TTC549 (cell line): ENCODE measurements at regions not wholly inside any gene's neighbourhood (a gene's known extent, or its start where the extent isn't known, plus 50 kb on each side); places are given as distances from the start of the nearest gene placed in this dataset.

ENCODE experiments used
- FAIRE-seq: peaks from 2 replicates; lab custom pipeline; 2012; peaks lifted over from hg19 to GRCh38; lab: Jason Lieb, UNC

DNA sequence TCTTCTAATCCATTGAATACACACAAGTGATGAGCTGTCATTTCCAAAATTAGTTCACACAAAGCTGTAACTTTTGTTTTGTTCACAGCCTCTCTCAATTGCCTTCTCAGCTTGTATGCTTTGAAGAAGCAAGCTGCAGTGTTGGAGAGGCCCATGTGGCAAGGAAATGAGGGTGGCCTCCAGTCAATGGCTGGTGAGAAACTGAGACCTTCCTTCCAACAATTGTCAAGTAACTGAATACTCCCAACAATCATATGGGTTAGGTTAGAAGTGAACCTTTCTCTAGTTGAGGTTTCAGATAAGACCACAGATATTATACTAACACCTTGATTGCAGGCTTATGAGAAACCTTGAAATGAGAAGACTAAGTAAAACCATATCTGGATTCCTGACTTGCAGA is 82.4 kb upstream of the SOX9 start:
- FAIRE-seq, result no peak

DNA sequence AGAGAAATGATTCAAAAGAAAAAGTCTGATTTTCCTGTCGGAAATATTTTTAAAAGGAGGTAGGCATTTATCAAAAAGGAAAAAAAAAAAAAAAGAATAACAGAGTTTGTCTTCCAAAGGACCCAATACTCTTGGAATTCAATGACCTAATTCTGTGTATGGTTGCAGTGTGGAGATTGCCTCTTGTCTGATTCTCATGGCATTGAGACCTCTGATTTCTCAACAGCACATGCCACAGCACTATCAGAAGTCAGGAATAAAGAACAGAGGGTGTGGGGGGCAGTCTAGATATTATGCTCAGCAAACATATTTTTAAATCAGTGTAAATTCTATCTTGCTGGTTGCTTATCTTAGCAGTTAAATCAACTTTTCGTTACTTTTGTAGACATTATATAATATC is 81.3 kb upstream of the SOX9 start:
- FAIRE-seq, result no peak

- FAIRE-seq, result no peak
Observed at GRCh38 chr17:72046178-72046577, 74.6 kb upstream of the SOX9 start.

- no peak for FAIRE-seq
Observed at GRCh38 chr17:72046643-72047612, 73.9 kb upstream of the SOX9 start.

DNA sequence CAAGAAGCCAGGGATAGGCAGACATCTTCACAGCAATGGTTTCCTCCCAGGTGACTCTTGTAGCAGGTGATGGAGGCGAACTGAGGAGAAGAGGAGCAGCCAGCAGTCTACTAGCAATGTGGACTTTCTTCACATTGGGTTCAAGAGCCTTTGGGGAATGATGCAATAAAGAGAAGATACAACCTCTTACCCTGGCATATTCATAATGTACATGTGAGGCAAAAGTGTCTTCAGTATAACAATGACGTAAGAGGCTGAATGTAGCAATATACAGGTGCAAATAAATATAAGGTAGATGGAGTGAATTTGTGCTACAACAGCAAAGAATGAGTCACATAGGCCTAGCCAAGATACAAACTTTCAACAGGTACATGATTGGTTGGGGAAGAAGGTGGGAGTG is 70.9 kb upstream of the SOX9 start:
- FAIRE-seq, result no peak

GRCh38 chr17:72053036-72053435 is 67.8 kb upstream of the SOX9 start:
- FAIRE-seq, result no peak

DNA sequence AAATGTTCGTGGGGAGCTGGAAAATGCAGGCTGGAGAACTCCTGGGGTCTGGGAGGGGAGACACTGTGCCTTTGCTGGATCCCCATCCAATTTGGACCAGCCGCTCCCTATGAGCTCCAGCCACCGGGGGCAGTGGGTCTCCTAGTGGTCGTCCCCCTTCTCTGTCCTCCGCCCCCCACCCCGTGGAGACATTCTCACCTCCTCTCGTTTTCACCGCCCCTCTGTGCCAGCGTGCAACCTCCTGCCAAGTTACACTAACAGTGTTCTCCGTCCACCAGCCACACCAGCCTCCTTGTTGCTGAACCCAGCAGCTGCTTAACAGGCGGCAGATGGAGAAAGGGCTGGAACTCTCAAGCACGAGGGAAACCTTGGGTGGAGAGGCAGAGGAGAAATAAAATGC is 67.4 kb upstream of the SOX9 start:
- FAIRE-seq, result no peak

GRCh38 chr17:72056155-72056554 is 64.7 kb upstream of the SOX9 start:
- no peak for FAIRE-seq

DNA sequence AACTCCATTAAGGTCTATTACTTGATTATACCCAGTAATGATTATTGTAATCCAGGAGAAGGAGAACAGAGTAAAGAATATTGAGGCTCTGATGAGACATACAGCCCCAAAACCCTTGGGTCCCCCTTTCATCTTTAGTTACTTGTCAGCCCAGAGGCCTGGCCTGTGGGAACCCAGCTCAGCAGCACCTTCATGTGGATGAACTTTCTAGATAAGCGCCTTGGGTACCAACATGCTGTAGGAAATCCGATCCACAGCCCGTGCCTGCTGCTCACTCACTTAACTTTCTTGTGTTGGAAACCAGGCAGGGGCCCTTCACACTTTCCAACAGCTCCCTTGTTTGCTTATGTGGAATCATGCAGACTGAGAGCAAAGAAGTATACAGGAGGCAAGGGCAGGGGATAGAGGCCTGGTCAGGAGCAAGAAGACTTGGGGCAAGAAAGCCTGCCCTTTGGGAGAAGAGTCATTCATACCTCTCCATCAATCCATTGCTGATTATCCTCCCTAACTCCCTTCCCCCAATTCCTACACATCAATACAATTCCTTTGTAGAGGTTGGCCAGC is 64.0 kb upstream of the SOX9 start:
- FAIRE-seq, result no peak

DNA sequence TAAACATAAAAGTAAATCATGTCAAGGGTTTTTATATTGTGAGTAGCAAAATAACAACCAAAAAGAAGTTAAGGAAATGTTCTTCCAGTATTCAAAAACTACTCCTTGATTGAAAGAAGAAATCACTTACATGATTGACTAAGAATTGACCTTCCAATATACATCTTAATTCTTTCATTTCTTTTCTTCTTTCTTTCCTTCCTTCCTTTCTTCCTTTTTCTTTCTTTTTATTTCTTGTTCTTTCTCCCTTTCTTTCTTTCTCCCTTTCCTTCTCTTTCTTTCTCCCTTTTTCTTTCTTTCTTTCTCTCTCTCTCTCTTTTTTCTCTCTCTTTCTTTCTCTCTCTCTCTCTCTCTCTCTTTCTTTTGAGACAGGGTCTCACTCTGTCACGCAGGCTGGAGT is 60.7 kb upstream of the SOX9 start:
- no peak for FAIRE-seq

DNA sequence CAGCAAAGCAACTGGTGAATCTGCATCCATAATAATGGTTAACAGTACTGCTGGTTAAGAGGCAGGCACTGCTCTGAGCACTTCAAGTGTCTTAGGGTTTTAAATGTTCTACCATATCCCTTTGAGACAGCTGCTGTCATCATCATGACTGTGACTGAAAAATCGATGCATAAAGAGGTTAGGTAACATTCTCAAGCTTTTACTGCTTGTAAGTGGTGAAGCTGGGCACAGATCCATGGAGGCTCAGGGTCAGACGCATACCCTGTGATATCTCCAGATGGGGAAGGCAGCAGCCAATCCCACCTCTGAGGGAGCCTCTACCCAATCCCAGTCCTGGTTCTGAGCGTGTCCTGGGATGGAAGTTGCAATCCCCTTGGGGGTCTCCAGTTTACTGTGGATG is 57.6 kb upstream of the SOX9 start:
- FAIRE-seq, result no peak

DNA sequence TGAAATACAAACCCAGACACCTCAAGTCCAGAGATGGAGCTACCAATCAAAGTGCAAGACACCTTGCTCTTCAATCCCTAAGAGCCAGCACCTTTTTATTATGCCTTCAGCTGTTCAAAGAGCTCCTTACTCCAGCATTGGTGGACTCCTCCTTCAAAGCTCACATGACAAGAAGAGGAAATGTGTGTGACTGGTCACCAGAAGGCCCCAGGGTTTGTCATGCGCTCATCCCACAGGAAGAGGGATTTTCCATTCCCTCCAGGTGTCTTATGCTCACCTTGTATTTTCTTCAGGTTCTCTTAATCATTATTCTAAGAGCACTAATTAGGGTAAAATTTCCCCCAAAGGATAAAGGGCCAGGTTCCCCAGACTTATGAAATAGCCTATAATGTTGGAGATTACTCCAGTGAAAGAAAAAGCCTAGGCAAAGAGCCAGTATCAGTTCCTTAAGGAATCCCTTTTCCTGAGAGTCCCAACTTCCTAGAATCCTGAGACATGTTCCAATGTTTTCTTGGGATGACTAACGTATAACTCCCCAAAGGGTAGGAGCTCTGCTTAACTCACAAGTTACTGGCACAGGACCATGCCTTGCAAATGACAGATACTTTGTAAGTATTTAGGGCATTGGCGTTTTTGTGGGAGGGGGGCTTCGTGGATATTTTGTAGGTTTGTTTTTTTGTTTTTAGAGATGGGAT is 56.9 kb upstream of the SOX9 start:
- FAIRE-seq, result no peak

DNA sequence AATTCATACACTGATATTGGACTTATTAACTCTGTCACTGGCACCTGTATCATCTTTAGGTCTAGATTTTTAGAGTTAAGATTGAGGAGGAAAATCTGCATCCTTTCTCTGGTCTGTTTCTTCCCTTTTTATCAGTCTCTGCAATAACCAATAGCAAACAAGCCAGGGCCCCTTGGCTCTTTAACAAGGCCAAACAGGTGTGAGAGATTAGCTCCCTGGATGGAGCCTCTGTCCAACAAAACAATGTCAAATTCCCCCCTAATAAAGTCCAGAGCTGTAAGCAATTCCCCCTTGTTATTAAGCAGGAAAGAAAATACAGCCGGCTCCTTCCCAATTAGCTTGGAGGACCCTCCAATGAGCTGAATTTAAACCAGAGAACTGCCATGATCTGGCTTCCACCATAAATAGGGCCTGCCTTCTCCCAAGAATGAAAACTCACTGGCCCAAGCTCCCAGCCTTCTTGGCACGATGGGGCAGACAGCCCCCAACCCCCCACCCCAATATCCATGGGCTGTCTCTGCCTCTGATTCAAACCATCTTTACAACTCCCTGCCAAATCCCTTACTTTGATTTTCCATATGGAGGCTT is 56.1 kb upstream of the SOX9 start:
- no peak for FAIRE-seq

GRCh38 chr17:72065556-72065955 is 55.3 kb upstream of the SOX9 start:
- no peak for FAIRE-seq

GRCh38 chr17:72068643-72069042 is 52.2 kb upstream of the SOX9 start:
- FAIRE-seq, result no peak

GRCh38 chr17:72069586-72070202 is 51.1 kb upstream of the SOX9 start:
- no peak for FAIRE-seq
